ENCODE measurements at regions not wholly inside any gene's neighbourhood (a gene's known extent, or its start where the extent isn't known, plus 50 kb on each side); places are given as distances from the start of the nearest gene placed in this dataset.
A peak's percentile ranks its signal among the peaks of the same experiment; 100 is the strongest.

- in situ Hi-C loops (cut with HindIII; ENCODE audit: low pct_ligation_motif_present, low sequenced_read_pairs): no loop called here
Measured at GRCh38 chr16:47884116-47884725, 271.6 kb downstream of the ABCC12 start.

GRCh38 chr16:47881574-47881973, 274.2 kb downstream of the ABCC12 start:
- Histone ChIP-seq H3K4me3 (ENCODE audit: low read depth, low read length) (no peak overlapping the region), H3K36me3 (replicated peaks) (no peaks in the 10 kb centered on the region), H3K27ac (no peak overlapping the region), H3K27me3 (replicated peaks) (no peaks in the 10 kb centered on the region)
- DNase-seq: no peak
- TF ChIP-seq CTCF (IDR thresholded peaks at IDR 0.05; ENCODE audit: low read depth, low read length, missing control alignments): no peak
- in situ Hi-C loops (cut with HindIII; ENCODE audit: low pct_ligation_motif_present, low sequenced_read_pairs): no loop called here

More at GRCh38 chr16:47884116-47884725, 271.6 kb downstream of the ABCC12 start:
- Histone ChIP-seq H3K4me3 (ENCODE audit: low read depth, low read length) (no peak overlapping the region), H3K27ac (no peak overlapping the region), H3K27me3 (replicated peaks) (no peaks in the 10 kb centered on the region), H3K36me3 (replicated peaks) (no peaks in the 10 kb centered on the region)
- TF ChIP-seq CTCF (IDR thresholded peaks at IDR 0.05; ENCODE audit: low read depth, low read length, missing control alignments): no peak
- DNase-seq: no peak

- Histone ChIP-seq H3K36me3 (replicated peaks) (no peaks in the 10 kb centered on the region), H3K4me3 (ENCODE audit: low read depth, low read length) (no peak overlapping the region), H3K27me3 (replicated peaks) (no peaks in the 10 kb centered on the region), H3K27ac (no peak overlapping the region)
- TF ChIP-seq CTCF (IDR thresholded peaks at IDR 0.05; ENCODE audit: low read depth, low read length, missing control alignments): no peak
- DNase-seq: no peak
- in situ Hi-C loops (cut with HindIII; ENCODE audit: low pct_ligation_motif_present, low sequenced_read_pairs): no loop called here
Measured at GRCh38 chr16:47880653-47881052, 275.1 kb downstream of the ABCC12 start.

- no peak for TF ChIP-seq CTCF (IDR thresholded peaks at IDR 0.05; ENCODE audit: low read depth, low read length, missing control alignments)
- H3K27me3 ChIP-seq (replicated peaks): no peaks in the 10 kb centered on the region
- in situ Hi-C loops (cut with HindIII; ENCODE audit: low pct_ligation_motif_present, low sequenced_read_pairs): no loop called here
- H3K4me3 ChIP-seq (ENCODE audit: low read depth, low read length): no peak overlapping the region
- no peak for DNase-seq
- no peak overlapping the region for H3K27ac ChIP-seq
- no peaks in the 10 kb centered on the region for H3K36me3 ChIP-seq (replicated peaks)
Measured at GRCh38 chr16:47877166-47877565, 278.6 kb downstream of the ABCC12 start.

- Histone ChIP-seq H3K36me3 (replicated peaks) (no peaks in the 10 kb centered on the region), H3K4me3 (ENCODE audit: low read depth, low read length) (no peak overlapping the region), H3K27me3 (replicated peaks) (no peaks in the 10 kb centered on the region), H3K27ac (no peak overlapping the region)
- in situ Hi-C loops (cut with HindIII; ENCODE audit: low pct_ligation_motif_present, low sequenced_read_pairs): no loop called here
- no peak for TF ChIP-seq CTCF (IDR thresholded peaks at IDR 0.05; ENCODE audit: low read depth, low read length, missing control alignments)
- no peak for DNase-seq
Measured at GRCh38 chr16:47876511-47876910, 279.3 kb downstream of the ABCC12 start.

- no peaks in the 10 kb centered on the region for H3K36me3 ChIP-seq (replicated peaks)
- no peak overlapping the region for H3K4me3 ChIP-seq (ENCODE audit: low read depth, low read length)
- no peak overlapping the region for H3K27ac ChIP-seq
- no peak for DNase-seq
- TF ChIP-seq CTCF (IDR thresholded peaks at IDR 0.05; ENCODE audit: low read depth, low read length, missing control alignments): peak; percentile 47
- in situ Hi-C loops (cut with HindIII; ENCODE audit: low pct_ligation_motif_present, low sequenced_read_pairs): no loop called here
- no peaks in the 10 kb centered on the region for H3K27me3 ChIP-seq (replicated peaks)
Measured at GRCh38 chr16:47873434-47873833, 282.4 kb downstream of the ABCC12 start.
